ENCODE measurements at regions not wholly inside any gene's neighbourhood (a gene's known extent, or its start where the extent isn't known, plus 50 kb on each side); places are given as distances from the start of the nearest gene placed in this dataset.

GRCh38 chr6:163992056-163992455 is 577.5 kb downstream of the QKI start:
- Histone ChIP-seq H3K4me1 (ENCODE audit: low read length) (peaks cover 4% of the 10 kb centered on the region; the same call in 1 of the 2 replicates), H3K36me3 (replicated peaks; ENCODE audit: low read depth, low read length) (no peaks in the 10 kb centered on the region), H2AFZ (ENCODE audit: low read depth, low read length) (no peak overlapping the region), H3K79me2 (ENCODE audit: low read length) (no peaks in the 10 kb centered on the region), H3K4me2 (ENCODE audit: low read length) (no peak overlapping the region), H4K20me1 (ENCODE audit: insufficient read depth, low read length) (no peaks in the 10 kb centered on the region), H3K4me3 (ENCODE audit: low read length) (no peak overlapping the region), H3K9me3 (ENCODE audit: insufficient read depth, low read length) (no peaks in the 10 kb centered on the region), H3K27me3 (ENCODE audit: low read depth, low read length) (no peaks in the 10 kb centered on the region), H3K9ac (ENCODE audit: low read length) (no peak overlapping the region), H3K27ac (ENCODE audit: low read length) (no peak overlapping the region)
- no peak for TF ChIP-seq CTCF (IDR thresholded peaks at IDR 0.05; ENCODE audit: low read depth, low read length)
- TF ChIP-seq EZH2phosphoT487 (IDR thresholded peaks at IDR 0.05; ENCODE audit: low read depth) = no peak

- no peak overlapping the region for H2AFZ ChIP-seq (ENCODE audit: low read depth, low read length)
- H3K36me3 ChIP-seq (replicated peaks; ENCODE audit: low read depth, low read length) = no peaks in the 10 kb centered on the region
- no peaks in the 10 kb centered on the region for H3K79me2 ChIP-seq (ENCODE audit: low read length)
- H3K4me3 ChIP-seq (ENCODE audit: low read length) = no peak overlapping the region
- H3K27ac ChIP-seq (ENCODE audit: low read length) = no peak overlapping the region
- TF ChIP-seq EZH2phosphoT487 (IDR thresholded peaks at IDR 0.05; ENCODE audit: low read depth) (no peak), CTCF (IDR thresholded peaks at IDR 0.05; ENCODE audit: low read depth, low read length) (no peak)
- no peaks in the 10 kb centered on the region for H3K27me3 ChIP-seq (ENCODE audit: low read depth, low read length)
- no peaks in the 10 kb centered on the region for H3K9me3 ChIP-seq (ENCODE audit: insufficient read depth, low read length)
- H3K9ac ChIP-seq (ENCODE audit: low read length) = no peak overlapping the region
- H3K4me2 ChIP-seq (ENCODE audit: low read length) = no peak overlapping the region
- H4K20me1 ChIP-seq (ENCODE audit: insufficient read depth, low read length) = no peaks in the 10 kb centered on the region
- peaks cover 4% of the 10 kb centered on the region; the same call in 1 of the 2 replicates for H3K4me1 ChIP-seq (ENCODE audit: low read length)
These were observed 576.8 kb downstream of the QKI start for GRCh38 chr6:163991321-163991720.

- Histone ChIP-seq H3K4me2 (ENCODE audit: low read length) (no peak overlapping the region), H3K4me1 (ENCODE audit: low read length) (peaks cover 11% of the 10 kb centered on the region), H3K27me3 (ENCODE audit: low read depth, low read length) (no peaks in the 10 kb centered on the region), H3K79me2 (ENCODE audit: low read length) (no peaks in the 10 kb centered on the region), H3K27ac (ENCODE audit: low read length) (no peak overlapping the region), H4K20me1 (ENCODE audit: insufficient read depth, low read length) (no peaks in the 10 kb centered on the region), H3K36me3 (replicated peaks; ENCODE audit: low read depth, low read length) (no peaks in the 10 kb centered on the region), H3K4me3 (ENCODE audit: low read length) (no peak overlapping the region), H3K9ac (ENCODE audit: low read length) (no peak overlapping the region), H3K9me3 (ENCODE audit: insufficient read depth, low read length) (no peaks in the 10 kb centered on the region), H2AFZ (ENCODE audit: low read depth, low read length) (no peak overlapping the region)
- no peak for TF ChIP-seq EZH2phosphoT487 (IDR thresholded peaks at IDR 0.05; ENCODE audit: low read depth)
- no peak for TF ChIP-seq CTCF (IDR thresholded peaks at IDR 0.05; ENCODE audit: low read depth, low read length)
These were observed 571.8 kb downstream of the QKI start for GRCh38 chr6:163986313-163986712.

- TF ChIP-seq CTCF (IDR thresholded peaks at IDR 0.05; ENCODE audit: low read depth, low read length) (no peak), EZH2phosphoT487 (IDR thresholded peaks at IDR 0.05; ENCODE audit: low read depth) (no peak)
- Histone ChIP-seq H3K9ac (ENCODE audit: low read length) (no peak overlapping the region), H3K79me2 (ENCODE audit: low read length) (no peaks in the 10 kb centered on the region), H3K4me1 (ENCODE audit: low read length) (peaks cover 11% of the 10 kb centered on the region), H3K9me3 (ENCODE audit: insufficient read depth, low read length) (no peaks in the 10 kb centered on the region), H3K36me3 (replicated peaks; ENCODE audit: low read depth, low read length) (no peaks in the 10 kb centered on the region), H3K27ac (ENCODE audit: low read length) (no peak overlapping the region), H3K4me3 (ENCODE audit: low read length) (no peak overlapping the region), H3K27me3 (ENCODE audit: low read depth, low read length) (no peaks in the 10 kb centered on the region), H3K4me2 (ENCODE audit: low read length) (no peak overlapping the region), H2AFZ (ENCODE audit: low read depth, low read length) (no peak overlapping the region), H4K20me1 (ENCODE audit: insufficient read depth, low read length) (no peaks in the 10 kb centered on the region)
These were observed 571.2 kb downstream of the QKI start for GRCh38 chr6:163985710-163986109.
